GM21390 (cell line): ENCODE measurements at regions not wholly inside any gene's neighbourhood (a gene's known extent, or its start where the extent isn't known, plus 50 kb on each side); places are given as distances from the start of the nearest gene placed in this dataset.

ENCODE experiments used
- ATAC-seq: cut with Tn5 transposase; IDR thresholded peaks from one replicate; pipeline ENCODE4 v1.9.1; 2021; ENCODE audit not compliant: unreplicated experiment

GRCh38 chr9:91154686-91155085 is 207.0 kb downstream of the AUH start:
- ATAC-seq = no peak

- ATAC-seq = no peak
These were observed 206.5 kb downstream of the AUH start for GRCh38 chr9:91155181-91155580.

GRCh38 chr9:91155746-91156376 is 205.9 kb downstream of the AUH start:
- ATAC-seq = no peak

GRCh38 chr9:91156451-91157234 is 205.1 kb downstream of the AUH start:
- ATAC-seq = no peak

- ATAC-seq = no peak
These were observed 203.8 kb downstream of the AUH start for GRCh38 chr9:91157883-91158282.

- no peak for ATAC-seq
These were observed 203.4 kb downstream of the AUH start for GRCh38 chr9:91158286-91158685.

- ATAC-seq = no peak
These were observed 202.8 kb downstream of the AUH start for GRCh38 chr9:91158946-91159345.

GRCh38 chr9:91159664-91160121 is 202.0 kb downstream of the AUH start:
- no peak for ATAC-seq

GRCh38 chr9:91160181-91160580 is 201.5 kb downstream of the AUH start:
- no peak for ATAC-seq

GRCh38 chr9:91160599-91161464 is 200.9 kb downstream of the AUH start:
- ATAC-seq = no peak

- no peak for ATAC-seq
These were observed 200.0 kb downstream of the AUH start for GRCh38 chr9:91161465-91162300.

- ATAC-seq = no peak
These were observed 199.4 kb downstream of the AUH start for GRCh38 chr9:91162311-91162710.

- ATAC-seq = peak; percentile 86
These were observed 198.8 kb downstream of the AUH start for GRCh38 chr9:91162784-91163443.

- no peak for ATAC-seq
These were observed 198.3 kb downstream of the AUH start for GRCh38 chr9:91163444-91163772.

GRCh38 chr9:91163773-91164471 is 197.8 kb downstream of the AUH start:
- ATAC-seq = no peak
